Right lobe of liver (tissue), 4 donors: ENCODE measurements at regions not wholly inside any gene's neighbourhood (a gene's known extent, or its start where the extent isn't known, plus 50 kb on each side); places are given as distances from the start of the nearest gene placed in this dataset.

Experiments
- POLR2A ChIP-seq: fragments of 450-650 bp; IDR thresholded peaks from one replicate; pipeline ENCODE4 v1.6.1; 2017; ENCODE audit warnings: antibody characterized with exemption, mild to moderate bottlenecking
- TF ChIP-seq, protein P1 (sequence below), 4 donors: fragments of 200-600 bp in 3 of 4; fragments of 450-650 bp in 1 of 4; IDR thresholded peaks; one replicate each; pipeline versions ENCODE4 v1.5.1 to v1.8.0; 2016 to 2022; ENCODE audit warnings: antibody characterized with exemption in 4 of 4, mild to moderate bottlenecking in 2 of 4
- donor health status: DM: no; HTN: no; CAD: no.
- donor health status: DM: no; HTN: no; CAD: no.
- donor health status: DM: no; HTN: yes; CAD: no.

DNA sequence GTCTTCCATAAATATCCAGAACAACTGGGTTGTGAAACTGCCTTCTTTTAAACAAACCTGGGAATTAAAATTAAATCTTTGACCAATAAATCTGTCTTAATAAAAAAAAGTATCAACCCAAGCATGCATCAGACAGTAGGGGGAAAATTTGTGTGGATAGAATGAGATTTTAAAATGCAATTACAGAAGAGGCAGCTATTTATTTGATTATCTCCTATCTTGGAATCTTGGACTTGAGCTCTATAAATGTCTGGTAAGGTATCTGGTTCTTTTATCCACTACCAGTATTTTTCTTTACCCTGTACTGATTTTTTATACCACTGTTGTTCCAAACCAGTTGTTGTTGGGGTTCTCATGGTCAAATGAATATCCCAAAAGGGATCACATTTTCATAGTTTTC, 157.6 kb upstream of the VEPH1 start:
- TF ChIP-seq, protein P1, sequence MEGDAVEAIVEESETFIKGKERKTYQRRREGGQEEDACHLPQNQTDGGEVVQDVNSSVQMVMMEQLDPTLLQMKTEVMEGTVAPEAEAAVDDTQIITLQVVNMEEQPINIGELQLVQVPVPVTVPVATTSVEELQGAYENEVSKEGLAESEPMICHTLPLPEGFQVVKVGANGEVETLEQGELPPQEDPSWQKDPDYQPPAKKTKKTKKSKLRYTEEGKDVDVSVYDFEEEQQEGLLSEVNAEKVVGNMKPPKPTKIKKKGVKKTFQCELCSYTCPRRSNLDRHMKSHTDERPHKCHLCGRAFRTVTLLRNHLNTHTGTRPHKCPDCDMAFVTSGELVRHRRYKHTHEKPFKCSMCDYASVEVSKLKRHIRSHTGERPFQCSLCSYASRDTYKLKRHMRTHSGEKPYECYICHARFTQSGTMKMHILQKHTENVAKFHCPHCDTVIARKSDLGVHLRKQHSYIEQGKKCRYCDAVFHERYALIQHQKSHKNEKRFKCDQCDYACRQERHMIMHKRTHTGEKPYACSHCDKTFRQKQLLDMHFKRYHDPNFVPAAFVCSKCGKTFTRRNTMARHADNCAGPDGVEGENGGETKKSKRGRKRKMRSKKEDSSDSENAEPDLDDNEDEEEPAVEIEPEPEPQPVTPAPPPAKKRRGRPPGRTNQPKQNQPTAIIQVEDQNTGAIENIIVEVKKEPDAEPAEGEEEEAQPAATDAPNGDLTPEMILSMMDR (IDR thresholded peaks at IDR 0.05): no peak
- no peak for TF ChIP-seq POLR2A
